NCI-H187 treated with DMSO at 0.1 percent for 48 hours (cell line): ENCODE measurements at regions not wholly inside any gene's neighbourhood (a gene's known extent, or its start where the extent isn't known, plus 50 kb on each side); places are given as distances from the start of the nearest gene placed in this dataset.
"Not testable (repeated sequence)": the region's sequence is repeated elsewhere in the genome, so short reads cannot be mapped to it uniquely, and the experiment has no call there.

Source experiments
- DNase-seq: peaks from one replicate; lab custom pipeline; 2025; lab: John Stamatoyannopoulos, UW

DNA sequence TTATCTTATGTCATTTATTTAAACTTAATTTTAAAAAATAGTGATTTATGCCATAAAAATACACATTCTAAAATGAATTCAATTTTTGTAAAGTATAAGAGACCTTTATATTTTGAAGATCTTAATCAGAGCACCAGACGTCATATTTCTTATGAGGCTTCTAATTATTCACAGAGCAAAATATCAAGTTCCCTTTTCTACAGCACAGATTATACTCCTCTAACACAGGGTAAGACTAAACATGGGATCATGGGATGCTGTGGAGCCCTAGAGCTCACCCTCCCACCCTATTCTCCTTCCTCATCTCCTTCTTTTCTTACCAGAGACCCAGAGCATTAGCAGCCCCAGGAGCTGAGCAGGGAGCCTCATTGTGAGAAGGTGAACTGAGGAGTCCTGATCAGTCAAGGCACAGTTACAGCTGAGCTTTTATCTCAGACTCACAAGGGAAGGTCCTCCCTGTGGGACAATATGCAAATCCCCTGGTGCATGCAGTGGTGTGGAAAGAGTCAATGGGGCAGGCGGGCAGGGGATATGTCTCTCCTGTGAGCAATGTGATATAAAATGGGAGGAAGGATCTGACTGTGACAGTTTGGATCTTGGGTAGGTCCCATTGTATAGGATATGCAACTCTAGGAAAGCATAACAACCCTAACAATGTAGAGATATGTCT, 530.7 kb downstream of the RPIA start:
- DNase-seq: not testable (repeated sequence)

DNA sequence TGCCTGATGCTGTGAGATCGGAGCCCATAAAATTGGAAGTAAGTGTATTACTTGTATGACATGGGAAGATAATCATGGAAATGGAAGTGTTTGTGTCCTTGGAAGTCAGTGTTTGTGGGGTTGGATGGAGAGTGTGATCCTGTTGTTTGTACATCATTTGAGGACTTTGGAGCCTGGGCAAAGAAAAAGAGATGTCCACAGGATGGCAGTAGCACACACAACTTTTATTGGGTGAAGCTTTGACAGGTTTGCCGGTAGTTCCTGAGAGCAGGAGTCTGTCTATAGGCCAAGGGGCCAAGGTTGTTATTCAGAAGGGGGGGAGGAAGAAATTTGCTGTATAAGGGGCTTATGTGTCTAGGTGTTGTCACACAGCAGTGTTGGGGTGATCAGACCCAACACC, 533.3 kb downstream of the RPIA start:
- not testable (repeated sequence) for DNase-seq

DNA sequence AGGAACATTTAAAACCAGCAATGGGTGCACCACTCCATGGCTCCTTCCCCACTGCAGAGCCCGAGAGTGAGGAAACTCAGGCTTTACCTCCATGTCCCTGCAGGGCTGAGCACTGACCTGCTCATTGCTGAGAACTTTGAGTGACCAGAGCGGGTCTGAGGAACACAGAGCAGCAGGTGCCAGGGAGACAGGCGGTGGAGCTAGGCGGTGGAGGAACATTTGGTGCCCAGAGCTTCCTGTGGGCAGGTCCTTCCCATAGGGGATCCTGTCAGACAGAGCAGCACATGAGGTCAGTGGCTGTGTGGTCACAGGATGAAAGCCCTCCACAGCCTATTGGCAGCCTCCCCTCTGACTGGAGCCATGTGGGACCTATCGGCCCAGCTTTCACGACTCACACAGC, 538.5 kb downstream of the RPIA start:
- not testable (repeated sequence) for DNase-seq

DNA sequence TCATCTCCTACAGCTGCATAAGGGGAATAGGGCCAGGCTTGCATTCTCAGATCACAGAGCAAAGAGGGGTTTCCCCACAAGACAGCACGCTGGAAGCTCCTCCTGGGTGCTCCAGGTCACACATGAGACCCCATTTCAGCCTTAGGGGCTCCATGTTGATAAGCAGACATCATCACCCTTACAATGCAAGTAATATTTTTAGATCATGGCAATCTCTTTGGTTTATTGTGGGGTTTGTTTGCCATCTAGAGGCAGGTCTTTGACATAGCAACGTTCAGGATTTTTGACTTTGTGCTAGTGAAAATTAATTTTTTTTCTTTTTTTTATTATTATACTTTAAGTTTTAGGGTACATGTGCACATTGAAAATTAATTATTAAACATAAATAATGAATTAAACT, 539.8 kb downstream of the RPIA start:
- not testable (repeated sequence) for DNase-seq

DNA sequence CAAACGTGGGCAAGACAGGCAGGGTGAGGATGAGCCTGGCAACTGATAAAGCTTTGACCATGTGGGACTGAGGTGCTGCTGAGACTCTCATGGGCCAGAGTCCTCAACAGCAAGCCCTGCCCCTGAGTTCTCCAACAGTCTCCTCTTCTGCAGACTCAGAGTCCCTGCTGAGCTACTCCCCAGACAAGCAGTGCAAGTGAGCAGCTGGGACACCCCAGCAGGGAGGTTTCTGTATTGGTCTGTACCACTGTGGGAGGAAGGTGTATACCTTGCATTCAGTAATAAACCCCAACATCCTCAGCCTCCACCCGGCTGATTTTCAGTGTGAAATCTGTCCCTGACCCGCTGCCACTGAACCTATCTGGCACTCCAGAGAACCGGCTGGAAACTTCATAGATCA, 542.5 kb downstream of the RPIA start:
- not testable (repeated sequence) for DNase-seq

DNA sequence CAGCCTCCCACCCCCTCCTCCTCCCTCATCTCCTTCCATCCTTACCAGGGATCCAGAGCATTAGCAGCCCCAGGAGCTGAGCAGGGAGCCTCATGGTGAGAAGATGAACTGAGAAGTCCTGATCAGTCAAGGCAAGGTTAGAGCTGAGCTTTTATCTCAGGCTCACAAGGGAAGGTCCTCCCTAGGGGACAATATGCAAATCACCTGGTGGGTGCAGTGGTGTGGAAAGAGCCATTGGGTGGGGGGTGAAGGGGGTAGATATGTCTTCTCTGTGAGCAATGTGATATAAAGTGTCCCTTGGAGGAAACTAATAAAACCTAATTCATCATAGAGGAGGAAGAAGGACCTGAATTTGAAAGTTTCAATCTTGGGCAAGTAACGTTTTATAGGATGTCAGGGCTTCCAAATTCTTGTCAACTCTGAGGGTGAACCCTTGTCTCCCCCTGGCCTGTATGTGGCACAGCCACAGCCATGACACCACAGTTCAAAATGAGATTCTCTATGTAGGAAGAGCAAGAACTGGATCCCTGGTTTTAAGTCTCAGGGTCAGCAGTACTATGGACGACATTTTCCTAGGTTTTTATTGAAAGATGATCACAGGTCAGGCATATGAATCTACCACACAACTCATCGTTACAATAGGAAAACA, 543.5 kb downstream of the RPIA start:
- DNase-seq: not testable (repeated sequence)

DNA sequence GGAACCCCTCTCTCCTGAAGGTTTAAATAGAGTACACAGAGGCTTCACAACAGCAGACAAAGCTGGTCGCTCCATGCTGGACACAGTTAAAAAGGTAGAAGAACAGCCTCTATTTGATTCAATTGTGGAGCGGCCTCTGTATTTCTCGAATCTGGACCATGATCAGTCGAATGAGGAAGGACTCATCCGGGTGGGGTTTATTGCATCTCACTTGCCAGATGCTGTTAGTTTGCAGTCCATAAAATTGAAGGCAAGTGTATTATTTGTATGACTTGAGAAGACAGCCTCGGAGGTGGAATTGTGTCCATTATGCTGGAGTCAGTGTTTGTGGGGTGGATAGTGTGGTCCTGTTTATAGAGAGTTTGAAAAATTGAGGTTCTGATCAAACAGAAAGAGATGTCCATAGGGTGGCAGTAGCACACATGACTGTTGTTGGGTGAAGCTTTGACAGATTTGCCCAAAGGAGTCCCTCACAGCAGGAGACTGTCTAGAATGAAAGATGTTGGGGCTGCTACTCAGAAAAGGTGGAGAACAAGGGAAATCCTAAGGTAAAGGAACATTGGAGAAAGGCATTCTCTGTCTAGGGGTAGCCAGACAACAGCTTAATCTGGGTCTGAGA, 545.5 kb downstream of the RPIA start:
- DNase-seq: not testable (repeated sequence)

DNA sequence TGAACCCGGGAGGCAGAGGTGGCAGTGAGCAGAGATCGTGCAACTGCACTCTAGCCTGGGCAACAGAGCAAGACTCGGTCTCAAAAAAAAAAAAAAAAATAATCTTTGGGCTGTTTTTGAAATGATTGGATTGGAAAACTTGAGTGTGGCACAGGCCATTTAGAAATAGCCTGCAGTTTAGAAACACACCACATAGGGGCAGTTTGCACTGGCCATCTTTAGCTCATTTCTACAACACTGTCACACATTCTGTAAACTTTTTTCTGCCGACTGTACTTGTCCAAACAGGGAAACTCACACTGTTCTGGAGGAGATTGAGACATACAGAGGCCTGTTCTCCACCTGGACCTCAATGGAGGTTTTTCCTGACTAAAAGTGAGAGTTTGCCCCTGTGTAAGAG, 546.3 kb downstream of the RPIA start:
- DNase-seq: not testable (repeated sequence)

DNA sequence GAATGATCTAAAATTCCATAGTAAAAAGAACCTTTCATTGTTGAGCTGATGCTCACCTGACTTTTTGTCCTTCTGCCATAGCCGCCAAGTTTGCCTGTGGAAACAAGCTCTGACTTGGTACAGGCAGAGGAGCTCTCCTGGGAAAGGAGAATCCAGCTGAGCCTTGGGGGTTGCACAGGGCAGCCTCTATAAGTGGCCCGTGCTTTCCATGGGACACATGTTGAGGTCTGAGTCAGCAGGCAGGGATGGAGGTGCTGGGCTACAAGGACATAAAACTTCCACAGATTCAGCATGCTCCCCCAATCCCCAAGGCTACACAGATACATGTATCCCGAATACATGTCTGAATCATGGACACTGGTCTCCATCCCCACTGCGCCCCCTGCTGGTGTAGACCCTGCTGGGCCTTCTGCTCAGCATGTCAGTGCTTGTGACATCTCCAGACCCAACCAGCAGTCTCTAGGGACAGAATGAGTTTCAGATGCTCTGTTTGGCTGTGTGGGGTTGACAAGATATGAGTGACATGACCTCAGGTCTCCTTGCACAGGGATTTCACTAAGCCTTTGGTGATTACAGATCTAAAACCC, 551.7 kb downstream of the RPIA start:
- not testable (repeated sequence) for DNase-seq

DNA sequence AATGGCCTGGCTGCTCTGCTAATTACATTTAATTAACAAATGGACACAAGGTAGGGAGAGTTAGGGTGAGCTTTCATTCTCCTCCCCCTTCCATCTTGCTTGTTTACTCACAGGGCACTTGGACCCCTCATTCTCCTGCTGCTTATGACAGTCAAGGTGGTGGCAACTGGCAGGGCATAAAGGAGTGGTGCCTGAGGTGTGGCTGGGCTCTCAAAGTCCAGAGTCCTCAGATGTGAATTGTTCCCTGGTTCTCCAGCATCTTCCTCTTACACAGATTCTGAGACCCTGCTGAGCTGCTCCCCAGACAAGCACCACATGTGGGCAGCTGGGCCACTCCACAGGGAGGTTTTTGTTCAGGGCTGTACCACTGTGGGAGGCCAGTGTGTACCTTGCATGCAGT, 552.9 kb downstream of the RPIA start:
- DNase-seq: not testable (repeated sequence)

DNA sequence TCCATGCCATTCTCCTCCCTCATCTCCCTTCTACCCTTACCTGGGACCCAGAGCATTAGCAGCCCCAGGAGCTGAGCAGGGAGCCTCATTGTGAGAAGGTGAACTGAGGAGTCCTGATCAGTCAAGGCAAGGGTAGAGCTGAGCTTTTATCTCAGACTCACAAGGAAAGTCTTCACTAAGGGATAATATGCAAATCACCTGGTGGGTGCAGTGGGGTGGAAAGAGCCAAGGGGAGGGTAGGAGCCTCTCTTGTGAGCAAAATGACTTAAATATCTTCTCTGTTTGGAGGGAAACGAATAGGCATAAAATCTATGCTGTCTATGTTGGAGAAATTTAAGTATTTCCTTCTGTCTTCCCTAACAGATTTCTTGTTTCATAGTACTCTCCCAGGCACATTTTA, 554.0 kb downstream of the RPIA start:
- not testable (repeated sequence) for DNase-seq

DNA sequence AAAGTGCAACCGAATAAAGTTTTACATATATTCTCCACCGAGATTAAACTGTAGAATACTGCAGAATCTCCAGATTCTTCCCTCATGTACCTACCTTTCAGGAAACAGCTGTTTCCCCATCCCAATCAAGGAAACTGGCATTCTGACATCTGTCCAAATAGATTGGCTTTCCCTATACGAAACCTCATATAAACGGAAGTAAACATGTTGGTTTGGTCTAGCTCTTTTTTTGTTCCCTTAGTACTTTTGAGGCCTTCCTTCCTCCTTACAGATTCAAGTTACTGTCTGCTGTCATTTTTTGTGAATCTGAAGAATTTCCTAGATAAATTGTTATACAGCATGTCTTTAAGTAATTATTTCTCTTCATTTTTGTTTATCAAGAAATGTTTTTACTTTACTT, 554.6 kb downstream of the RPIA start:
- DNase-seq: not testable (repeated sequence)

DNA sequence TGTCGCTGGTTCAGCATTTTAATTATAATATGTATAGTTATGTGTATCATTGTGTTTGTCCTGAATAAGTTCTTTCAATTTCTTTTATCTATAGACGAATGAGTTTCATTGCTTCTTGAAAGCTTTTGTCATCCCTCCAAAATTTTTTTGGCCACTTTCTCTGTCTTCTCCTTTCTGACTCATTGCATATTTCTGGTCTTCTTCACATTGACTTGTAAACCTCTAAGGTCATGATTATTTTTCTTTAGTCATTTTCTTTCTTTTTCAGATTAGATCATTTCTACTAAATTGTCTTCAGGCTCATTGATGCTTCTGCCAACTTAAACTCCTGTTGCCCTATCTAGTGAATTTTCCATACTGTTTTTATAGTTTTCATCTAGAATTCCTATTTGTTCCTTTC, 555.1 kb downstream of the RPIA start:
- not testable (repeated sequence) for DNase-seq

DNA sequence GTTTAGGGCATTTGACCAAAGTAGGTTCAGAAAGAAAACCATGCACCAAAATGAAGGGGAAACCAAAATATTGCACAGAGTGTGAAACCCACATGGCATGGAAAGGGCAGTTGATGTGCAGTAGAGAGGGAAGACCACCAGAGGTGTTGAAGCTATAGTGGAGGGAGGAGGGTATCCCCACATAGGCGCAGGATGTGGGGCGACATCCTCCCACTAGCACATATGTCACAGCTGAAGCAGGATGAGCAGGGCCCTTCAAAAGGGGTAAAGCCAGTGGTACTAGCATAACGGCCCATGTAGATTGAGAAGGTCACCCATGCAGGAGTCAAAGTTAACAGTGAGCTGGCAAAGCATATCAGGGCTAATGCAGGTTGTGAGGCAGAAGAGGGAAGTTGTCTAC, 563.5 kb downstream of the RPIA start:
- not testable (repeated sequence) for DNase-seq

DNA sequence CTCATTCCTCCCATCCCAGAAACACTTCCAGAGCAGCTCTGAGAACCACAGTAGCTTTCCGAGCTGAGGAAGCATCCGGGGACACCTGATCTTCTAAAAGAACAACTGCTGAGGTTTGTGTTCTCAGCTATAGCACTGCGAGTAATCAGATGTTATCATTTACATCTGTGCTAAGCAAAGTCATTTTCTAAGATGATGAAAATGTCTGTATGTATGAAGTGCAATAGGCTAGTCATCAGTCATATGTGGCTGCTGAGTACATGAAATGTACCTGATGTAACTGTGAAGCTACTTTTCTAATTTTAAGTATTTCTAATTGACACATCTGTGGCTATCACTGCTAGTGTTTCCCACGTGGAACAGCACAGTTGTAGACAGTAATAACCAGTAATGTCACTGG, 582.0 kb downstream of the RPIA start:
- not testable (repeated sequence) for DNase-seq

DNA sequence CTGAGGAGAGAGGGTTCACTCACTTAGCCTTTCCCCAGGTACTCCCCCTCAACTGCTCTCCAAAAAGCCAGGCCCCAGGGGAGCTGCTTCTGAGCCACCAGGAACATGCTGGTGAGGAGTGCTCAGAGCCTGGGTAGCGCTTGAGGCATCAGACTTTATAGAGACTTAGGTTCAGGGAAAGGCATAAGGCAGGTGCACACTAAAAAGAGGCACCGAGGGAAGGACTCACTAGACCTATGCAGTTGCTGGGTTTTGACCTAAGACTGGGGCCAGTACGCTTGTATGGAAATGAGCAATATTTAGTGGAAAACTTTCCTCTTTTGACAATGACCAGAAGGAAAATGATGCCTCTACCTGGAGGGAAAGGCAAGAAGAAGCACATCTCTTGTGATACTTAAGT, 589.1 kb downstream of the RPIA start:
- DNase-seq: not testable (repeated sequence)

DNA sequence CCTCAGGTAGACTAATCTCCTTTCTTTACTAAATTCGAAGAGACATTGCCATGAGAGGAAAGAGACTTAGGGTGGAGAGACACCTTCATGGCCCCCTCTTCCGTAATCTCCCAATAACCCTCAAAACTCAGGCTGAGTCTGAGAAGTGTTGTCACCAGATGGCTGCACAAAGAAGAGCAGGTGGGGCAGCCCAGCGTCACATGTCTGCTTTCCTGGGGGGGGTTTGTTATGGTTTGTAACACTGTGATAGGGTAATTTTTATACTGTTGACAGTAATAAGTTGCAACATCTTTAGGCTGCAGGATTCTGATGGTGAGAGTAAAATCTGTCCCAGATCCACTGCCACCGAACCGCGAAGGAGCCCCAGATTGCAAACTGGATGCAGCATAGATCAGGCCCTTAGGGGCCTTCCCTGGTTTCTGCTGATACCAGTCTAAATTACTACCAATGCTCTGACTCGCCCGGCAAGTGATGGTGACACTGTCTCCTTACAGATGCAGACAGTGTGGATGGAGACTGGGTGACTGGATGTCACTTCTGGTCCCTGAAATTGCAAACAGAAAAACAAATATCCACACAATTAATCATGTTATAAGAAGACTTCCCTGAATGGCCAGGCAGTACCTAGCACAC, 595.1 kb downstream of the RPIA start:
- DNase-seq: not testable (repeated sequence)

DNA sequence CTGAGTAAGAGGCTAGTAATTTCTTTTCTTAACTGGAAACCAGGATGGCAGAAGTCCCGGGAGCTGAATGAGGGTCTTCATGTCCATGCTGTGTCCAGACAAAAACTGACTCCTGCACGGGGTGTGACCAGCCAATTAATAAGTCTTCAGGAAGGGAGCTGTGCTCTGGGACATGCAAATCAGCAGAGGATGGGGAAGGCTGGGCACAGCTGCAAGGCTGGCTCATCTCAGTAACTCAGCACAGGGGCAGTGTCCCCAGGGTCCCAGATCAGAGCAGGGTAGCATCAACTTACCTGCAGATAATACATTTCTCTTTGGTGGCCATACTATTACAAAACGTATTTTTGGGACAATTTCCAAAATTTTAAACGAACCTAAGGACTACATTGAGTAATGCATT, 595.6 kb downstream of the RPIA start:
- not testable (repeated sequence) for DNase-seq

DNA sequence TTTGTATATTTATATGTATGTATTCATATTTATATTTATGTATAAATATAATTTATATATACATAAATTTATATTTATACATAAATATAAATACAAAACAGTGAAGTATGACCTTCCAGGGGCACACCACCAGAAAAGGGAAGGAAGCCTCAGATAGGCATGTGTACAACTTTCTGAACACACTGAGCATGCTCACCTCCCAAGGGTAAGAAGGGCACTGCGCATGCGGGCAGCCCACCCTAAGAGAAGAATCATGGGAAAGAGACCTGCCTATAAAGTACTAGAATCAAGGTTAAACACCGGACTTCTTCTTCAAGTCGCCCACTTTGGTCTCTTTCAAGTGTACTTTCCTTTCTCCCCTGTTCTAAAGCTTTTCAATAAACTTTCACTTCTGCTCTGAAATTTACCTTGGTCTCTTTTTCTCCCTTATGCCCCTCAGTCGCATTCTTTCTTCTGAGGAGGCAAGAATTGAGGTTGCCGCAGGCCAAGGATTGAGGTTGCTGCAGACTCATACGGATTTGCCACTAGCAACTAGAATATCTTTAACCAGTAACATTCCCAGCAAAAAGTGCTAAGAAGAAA, 600.3 kb downstream of the RPIA start:
- DNase-seq: not testable (repeated sequence)

DNA sequence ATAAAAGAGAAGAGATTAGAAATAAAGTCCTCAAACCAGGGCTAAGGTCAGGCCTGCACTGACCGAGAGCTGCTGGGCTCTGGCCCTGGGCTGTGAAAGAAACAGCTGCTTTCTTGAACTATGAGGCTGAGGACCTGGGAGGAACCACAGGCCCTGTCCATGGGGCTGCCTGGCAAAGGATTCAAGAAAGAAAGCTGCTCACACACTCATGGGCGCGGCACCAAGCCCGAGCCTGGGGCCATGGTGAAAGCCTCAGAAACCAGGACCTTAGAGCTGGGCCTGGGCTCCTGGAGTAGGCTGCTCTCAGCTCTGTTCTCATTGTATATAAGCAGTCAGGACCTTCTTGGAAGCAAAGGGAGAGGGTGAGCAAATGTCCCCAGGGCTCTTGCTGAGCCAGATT, 601.9 kb downstream of the RPIA start:
- DNase-seq: not testable (repeated sequence)

DNA sequence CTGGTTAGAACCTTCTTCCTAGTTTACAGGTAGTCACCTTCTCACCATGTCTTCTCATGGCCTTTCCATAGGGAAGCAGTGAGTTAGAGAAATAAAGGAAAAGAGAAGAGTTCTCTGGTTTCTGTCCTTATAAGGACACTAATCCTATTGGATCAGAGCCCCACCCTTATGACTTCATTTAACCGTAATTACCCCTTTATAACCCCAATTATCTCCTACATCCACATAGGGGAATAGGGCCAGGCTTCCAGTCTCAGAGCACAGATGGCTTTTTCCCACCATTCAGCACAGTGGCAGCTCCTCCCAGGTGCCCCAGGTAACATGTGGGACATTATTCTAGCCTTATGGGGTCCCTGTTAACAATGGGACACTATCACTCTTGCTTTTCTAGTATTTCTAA, 602.9 kb downstream of the RPIA start:
- DNase-seq: not testable (repeated sequence)

DNA sequence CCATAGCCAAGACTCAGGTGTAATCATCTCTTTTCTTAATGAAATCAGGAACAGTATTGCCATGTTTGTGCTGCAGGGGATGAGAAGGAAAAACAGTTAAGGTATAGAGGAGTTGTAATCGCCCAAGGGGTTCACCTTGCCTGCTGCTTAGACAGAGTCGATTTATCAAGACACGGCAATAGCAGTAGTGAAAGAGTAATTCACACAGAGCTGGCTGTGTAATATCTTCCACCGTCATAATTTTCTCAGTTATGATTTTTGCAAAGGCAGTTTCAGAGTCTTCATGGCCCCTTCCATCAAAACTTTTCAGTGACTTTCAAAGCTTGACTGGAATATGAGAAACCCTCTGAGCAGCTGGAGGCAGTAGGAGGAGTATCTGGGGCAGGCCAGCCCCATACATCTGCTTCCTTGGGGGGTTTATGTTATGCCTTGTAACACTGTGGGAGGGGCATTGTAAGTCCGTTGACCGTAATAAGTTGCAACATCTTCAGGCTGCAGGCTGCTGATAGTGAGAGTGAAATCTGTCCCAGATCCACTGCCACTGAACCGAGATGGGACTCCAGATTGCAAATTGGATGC, 605.4 kb downstream of the RPIA start:
- not testable (repeated sequence) for DNase-seq
